ENCODE measurements at regions not wholly inside any gene's neighbourhood (a gene's known extent, or its start where the extent isn't known, plus 50 kb on each side); places are given as distances from the start of the nearest gene placed in this dataset.
"Not testable (repeated sequence)": the region's sequence is repeated elsewhere in the genome, so short reads cannot be mapped to it uniquely, and the experiment has no call there.

DNA sequence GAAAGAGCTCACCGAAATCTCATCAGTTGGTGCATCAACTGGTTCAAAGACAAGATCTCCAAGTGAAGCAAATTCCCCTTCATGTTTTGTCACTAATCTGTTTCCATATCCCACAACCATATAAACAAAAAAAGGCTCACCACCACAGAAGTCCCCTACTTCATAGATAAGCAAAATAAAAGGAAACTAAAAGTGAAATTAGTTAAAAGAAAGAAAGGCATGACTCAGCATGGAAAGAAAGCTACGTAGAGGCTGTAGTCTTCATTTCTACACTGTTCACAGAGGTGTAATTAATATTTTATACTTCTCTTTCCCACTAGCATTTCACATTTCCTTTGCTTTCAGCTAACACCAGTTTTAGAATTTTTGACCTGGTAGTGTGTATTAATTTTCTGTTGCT lies 208.0 kb downstream of the CYLC2 start:
- Mint-ChIP-seq H3K27ac (no peak overlapping the region), H3K4me3 (no peak overlapping the region), H3K36me3 (ENCODE audit: low read depth) (no peaks in the 10 kb centered on the region), H3K4me1 (no peaks in the 10 kb centered on the region), H3K27me3 (no peaks in the 10 kb centered on the region), H3K9me3 (peaks cover 6% of the 10 kb centered on the region)
- no peak for ATAC-seq (replicated peaks)

DNA sequence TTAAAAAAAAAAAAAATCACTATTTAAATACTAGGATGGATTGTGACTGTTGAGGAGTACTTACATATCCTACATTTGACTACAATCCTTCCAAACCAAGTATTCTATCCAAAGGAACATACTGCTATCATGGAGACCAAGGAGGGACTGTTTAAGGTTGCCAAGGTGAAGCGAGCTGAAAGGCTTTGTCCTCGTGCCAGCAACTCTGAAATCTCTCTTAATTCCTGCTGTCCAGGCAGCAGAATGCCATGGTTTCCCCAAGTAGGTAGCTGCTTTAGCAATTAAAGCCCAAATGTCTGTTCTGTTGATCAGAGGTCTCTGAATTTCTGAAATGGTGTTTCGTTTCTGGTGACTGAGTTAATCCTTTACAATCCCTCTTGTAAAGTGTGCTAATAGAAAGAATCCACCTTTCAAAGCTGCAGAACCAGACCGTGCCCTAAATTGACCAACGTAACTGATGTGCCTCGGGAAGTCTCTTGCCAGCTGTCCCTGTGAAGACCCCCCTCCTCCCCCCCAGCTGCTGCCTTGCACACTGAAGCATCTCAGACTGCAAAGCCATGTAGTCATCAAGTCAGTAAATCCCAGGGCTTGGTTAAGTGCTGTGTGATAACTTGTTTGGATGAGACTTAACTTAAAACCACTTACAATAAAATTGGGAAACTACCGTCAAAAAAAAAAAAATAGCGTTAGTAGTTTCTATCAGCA lies 210.9 kb downstream of the CYLC2 start:
- H3K9me3 Mint-ChIP-seq, result peaks cover 12% of the 10 kb centered on the region
- H3K4me3 Mint-ChIP-seq; H3K4me1 Mint-ChIP-seq; H3K36me3 Mint-ChIP-seq (ENCODE audit: low read depth); H3K27ac Mint-ChIP-seq; ATAC-seq (replicated peaks); H3K27me3 Mint-ChIP-seq: not testable (repeated sequence)

DNA sequence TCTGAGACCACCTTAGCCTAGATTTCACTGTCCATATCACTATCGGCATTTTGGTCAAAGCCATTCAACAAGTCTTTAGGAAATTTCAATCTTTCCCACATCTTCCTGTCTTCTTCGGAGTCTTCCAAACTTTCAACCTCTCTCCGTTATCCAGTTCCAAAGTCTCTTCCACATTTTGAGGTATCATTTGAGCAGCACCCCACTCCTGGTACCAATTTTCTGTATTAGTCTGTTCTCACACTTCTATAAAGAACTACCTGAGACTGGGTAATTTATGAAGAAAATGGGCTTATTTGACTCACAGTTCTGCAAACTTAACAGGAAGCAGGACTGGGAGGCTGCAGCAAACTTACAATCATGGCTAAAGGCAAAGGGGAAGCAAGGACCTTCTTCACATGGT lies 215.5 kb downstream of the CYLC2 start:
- no peak for ATAC-seq (replicated peaks)
- Mint-ChIP-seq H3K27ac (no peak overlapping the region), H3K27me3 (no peaks in the 10 kb centered on the region), H3K36me3 (ENCODE audit: low read depth) (no peaks in the 10 kb centered on the region), H3K4me3 (no peak overlapping the region), H3K4me1 (no peaks in the 10 kb centered on the region), H3K9me3 (peaks cover 9% of the 10 kb centered on the region)

DNA sequence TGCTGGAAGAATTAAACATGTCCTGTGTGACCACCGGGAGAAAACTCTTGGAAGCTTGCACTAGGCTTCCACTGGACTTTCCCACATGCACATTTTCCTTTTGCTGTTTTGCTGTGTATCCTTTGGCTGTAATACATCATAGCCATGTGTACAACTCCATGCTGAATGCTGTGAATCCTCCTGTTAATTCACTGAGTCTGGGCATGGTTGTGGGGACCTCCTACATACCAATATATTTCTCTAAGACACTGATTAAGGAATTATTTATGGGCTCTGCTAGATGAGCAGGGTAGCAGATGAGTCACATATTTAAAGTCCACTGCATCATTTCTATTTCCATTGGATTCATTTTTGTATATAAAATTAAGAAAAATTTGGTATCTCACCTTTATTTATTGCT lies 220.1 kb downstream of the CYLC2 start:
- H3K27me3 Mint-ChIP-seq, result no peaks in the 10 kb centered on the region
- no peaks in the 10 kb centered on the region for H3K4me1 Mint-ChIP-seq
- H3K27ac Mint-ChIP-seq, result no peak overlapping the region
- peaks cover 8% of the 10 kb centered on the region for H3K9me3 Mint-ChIP-seq
- no peak for ATAC-seq (replicated peaks)
- no peaks in the 10 kb centered on the region for H3K36me3 Mint-ChIP-seq (ENCODE audit: low read depth)
- no peak overlapping the region for H3K4me3 Mint-ChIP-seq

DNA sequence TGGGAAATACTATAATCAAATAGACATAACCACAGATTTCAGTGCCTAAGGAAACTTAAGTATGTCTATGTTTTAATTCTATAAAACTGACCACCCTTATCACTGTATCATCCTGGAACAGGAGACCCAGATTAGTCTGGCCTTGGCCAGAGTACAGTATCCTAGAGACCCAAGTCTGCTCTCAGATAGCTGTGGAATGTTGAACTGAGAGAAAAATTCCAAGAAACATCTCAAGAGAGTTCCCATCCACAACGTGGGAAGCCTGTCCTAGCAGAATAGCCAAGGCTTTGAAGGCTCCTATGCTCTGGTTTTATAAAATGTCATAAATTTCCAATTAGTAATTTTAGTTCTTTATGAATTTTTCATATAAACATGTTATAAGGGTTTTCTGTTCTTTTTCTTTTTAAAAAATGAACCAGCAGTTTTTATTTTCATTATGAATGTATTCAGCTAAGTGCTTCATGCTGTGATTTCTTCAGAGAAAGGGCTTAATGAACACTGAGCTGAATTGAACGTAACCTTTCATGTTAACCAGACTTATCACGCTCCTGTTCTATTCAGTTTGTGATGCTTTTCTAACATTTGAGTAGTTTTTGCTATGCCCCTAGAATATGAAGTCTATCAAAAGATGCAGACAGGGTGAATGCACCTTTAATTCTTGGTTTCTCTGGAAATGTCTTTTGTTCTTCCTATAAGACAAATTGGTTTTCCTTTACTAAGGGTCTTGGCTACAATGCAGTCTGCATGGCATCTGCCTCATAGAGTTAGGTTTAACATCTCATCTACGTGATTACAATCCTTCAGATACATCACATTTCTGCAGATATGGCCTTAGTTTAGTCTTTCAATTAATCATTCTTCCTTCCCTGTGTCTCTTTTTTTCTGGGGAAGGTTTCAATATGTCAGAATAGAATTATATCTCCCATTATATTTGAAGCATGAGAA lies 230.8 kb downstream of the CYLC2 start:
- no peak overlapping the region for H3K27ac Mint-ChIP-seq
- no peaks in the 10 kb centered on the region for H3K36me3 Mint-ChIP-seq (ENCODE audit: low read depth)
- H3K4me3 Mint-ChIP-seq, result no peak overlapping the region

DNA sequence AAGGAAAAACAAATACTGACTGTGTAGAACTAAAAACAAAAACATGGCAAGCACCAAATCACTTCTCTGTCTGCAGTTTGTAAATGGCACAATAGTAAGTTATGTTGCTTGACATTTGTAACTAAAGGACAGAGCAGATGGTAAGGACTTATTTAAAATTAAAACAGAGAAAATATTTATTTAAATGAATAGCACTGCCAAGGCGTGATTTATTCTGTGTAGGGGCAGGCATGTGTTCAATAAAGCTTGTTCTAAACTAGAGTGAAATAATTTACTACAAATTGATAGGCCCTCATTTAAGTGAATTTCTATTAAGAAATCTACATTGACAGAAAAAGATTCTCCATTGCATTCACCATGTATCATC lies 231.5 kb downstream of the CYLC2 start:
- no peak overlapping the region for H3K4me3 Mint-ChIP-seq
- no peak overlapping the region for H3K27ac Mint-ChIP-seq
- no peaks in the 10 kb centered on the region for H3K27me3 Mint-ChIP-seq

More for the DNA sequence above, 230.8 kb downstream of the CYLC2 start:
- no peaks in the 10 kb centered on the region for H3K4me1 Mint-ChIP-seq
- ATAC-seq (replicated peaks), result no peak
- H3K27me3 Mint-ChIP-seq, result no peaks in the 10 kb centered on the region
- H3K9me3 Mint-ChIP-seq, result peaks cover 6% of the 10 kb centered on the region

DNA sequence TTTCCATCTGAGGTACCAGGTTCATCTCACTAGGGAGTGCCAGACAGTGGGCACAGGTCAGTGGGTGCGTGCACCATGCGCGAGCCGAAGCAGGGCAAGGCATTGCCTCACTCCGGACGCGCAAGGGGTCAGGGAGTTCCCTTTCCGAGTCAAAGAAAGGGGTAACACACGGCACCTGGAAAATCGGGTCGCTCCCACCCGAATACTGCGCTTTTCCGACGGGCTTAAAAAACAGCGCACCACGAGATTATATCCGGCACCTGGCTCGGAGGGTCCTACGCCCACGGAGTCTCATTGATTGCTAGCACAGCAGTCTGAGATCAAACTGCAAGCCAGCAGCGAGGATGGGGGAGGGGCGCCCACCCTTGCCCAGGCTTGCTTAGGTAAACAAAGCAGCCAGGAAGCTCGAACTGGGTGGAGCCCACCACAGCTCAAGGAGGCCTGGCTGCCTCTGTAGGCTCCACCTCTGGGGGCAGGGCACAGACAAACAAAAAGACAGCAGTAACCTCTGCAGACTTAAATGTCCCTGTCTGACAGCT lies 242.5 kb downstream of the CYLC2 start:
- H3K9me3 Mint-ChIP-seq, result peaks cover 15% of the 10 kb centered on the region
- H3K4me1 Mint-ChIP-seq; ATAC-seq (replicated peaks); H3K27me3 Mint-ChIP-seq; H3K27ac Mint-ChIP-seq; H3K36me3 Mint-ChIP-seq (ENCODE audit: low read depth); H3K4me3 Mint-ChIP-seq: not testable (repeated sequence)

More for the DNA sequence above, 231.5 kb downstream of the CYLC2 start:
- Mint-ChIP-seq H3K9me3 (peaks cover 3% of the 10 kb centered on the region), H3K36me3 (ENCODE audit: low read depth) (no peaks in the 10 kb centered on the region), H3K4me1 (no peaks in the 10 kb centered on the region)
- no peak for ATAC-seq (replicated peaks)

DNA sequence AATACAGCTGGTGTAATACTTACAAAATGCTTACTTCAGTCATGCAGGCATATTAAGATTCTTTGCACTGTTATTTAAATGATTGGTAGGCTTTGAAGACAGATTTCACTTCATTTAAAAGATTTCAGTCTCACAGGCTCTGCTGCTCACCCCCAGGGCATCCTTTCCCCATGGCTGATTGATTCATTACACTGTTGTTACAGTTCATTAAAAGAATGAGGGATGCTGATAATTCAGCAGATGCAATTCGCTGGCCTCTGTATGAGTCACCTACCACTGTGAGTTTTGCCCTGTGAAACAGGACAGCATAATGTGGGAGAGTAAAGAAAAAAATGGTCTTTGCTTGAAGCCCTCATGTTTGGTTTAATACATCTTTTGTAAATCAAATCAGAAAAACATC lies 246.9 kb downstream of the CYLC2 start:
- no peak for ATAC-seq (replicated peaks)
- H3K36me3 Mint-ChIP-seq (ENCODE audit: low read depth), result no peaks in the 10 kb centered on the region
- no peaks in the 10 kb centered on the region for H3K27me3 Mint-ChIP-seq

DNA sequence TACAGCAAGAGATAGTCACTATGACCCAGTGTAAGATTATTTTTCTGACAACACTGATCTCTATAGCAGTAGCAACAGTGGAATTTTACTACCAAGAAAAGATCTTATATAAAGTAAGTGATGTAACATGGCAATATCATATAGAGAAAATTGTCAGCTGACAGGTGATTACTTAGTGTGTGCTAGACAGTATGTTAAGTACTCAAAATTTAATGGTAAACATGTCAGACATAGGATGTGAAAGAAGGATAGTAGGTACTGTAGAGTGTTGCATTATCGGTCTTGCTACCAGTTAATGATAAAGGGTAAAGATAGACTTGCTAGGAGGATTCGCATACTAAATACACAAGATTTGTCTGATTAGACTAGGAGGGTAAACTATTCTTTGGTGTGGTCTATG lies 247.4 kb downstream of the CYLC2 start:
- H3K27me3 Mint-ChIP-seq, result no peaks in the 10 kb centered on the region
- H3K27ac Mint-ChIP-seq, result no peak overlapping the region
- no peaks in the 10 kb centered on the region for H3K36me3 Mint-ChIP-seq (ENCODE audit: low read depth)
- H3K4me1 Mint-ChIP-seq, result no peaks in the 10 kb centered on the region
- H3K4me3 Mint-ChIP-seq, result no peak overlapping the region
- no peak for ATAC-seq (replicated peaks)
- peaks cover 9% of the 10 kb centered on the region for H3K9me3 Mint-ChIP-seq

More for the DNA sequence above, 246.9 kb downstream of the CYLC2 start:
- no peak overlapping the region for H3K27ac Mint-ChIP-seq
- peaks cover 8% of the 10 kb centered on the region for H3K9me3 Mint-ChIP-seq
- H3K4me1 Mint-ChIP-seq, result no peaks in the 10 kb centered on the region
- no peak overlapping the region for H3K4me3 Mint-ChIP-seq

DNA sequence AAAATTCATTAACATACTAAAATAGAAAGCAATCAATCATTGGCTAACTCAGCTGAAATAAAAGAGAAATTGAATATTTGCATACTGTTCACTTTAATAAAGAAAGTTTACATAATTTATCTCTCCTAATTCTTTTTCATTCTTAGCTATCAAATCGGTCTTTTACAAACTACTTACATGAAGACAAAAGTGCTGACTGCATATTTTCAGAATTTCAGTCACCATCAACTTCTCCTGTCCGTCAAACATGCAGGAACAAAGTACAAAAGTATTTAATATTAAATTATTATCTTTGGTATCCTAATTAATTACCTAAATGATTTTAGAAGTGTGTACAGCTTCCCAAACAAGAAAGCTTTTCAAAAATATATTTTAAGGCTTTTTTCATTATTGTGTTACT lies 248.4 kb downstream of the CYLC2 start:
- Mint-ChIP-seq H3K36me3 (ENCODE audit: low read depth) (no peaks in the 10 kb centered on the region), H3K4me3 (no peak overlapping the region), H3K9me3 (peaks cover 10% of the 10 kb centered on the region), H3K27me3 (no peaks in the 10 kb centered on the region), H3K4me1 (no peaks in the 10 kb centered on the region), H3K27ac (no peak overlapping the region)
- ATAC-seq (replicated peaks), result no peak

DNA sequence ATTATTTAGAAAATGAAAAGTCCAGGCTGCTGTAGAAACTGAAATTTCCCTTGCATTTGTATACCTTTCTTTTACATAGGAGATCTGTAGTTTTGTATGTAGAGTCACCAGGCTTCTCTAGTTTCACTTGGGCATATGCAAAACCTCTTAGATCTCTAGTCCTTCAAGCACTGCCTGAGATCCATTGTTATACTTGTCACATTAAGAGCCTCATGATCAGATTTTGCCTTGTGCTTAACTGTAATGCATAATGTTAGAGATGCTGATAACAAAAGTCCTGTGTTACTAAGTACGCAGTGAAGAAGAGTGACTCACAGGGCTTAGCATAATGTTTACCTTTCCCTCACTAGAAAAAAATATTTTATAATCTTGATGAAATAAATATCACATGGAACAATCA lies 250.2 kb downstream of the CYLC2 start:
- H3K4me1 Mint-ChIP-seq, result no peaks in the 10 kb centered on the region
- no peaks in the 10 kb centered on the region for H3K36me3 Mint-ChIP-seq (ENCODE audit: low read depth)
- H3K4me3 Mint-ChIP-seq, result no peak overlapping the region

DNA sequence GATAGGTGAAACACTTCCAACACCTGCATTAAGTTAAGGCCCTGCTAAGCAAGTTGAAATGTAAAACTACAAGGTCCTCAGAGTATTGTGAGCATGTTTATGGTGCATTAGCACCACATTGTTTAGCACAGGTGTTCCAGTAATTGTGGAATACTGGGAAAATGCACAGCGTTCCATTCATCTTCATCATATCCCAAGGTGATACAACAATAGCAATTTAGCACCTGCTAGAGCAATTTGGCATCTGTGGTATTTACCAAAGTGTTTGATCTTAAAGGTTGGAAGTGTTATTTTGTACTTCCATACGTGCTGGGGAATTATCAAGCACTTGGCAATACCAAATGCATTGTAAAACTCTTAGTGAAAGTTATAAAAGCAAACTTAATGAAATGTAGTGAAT lies 266.8 kb downstream of the CYLC2 start:
- no peaks in the 10 kb centered on the region for H3K27me3 Mint-ChIP-seq
- no peaks in the 10 kb centered on the region for H3K36me3 Mint-ChIP-seq (ENCODE audit: low read depth)
- H3K27ac Mint-ChIP-seq, result no peak overlapping the region
- no peak for ATAC-seq (replicated peaks)
- no peak overlapping the region for H3K4me3 Mint-ChIP-seq
- no peaks in the 10 kb centered on the region for H3K4me1 Mint-ChIP-seq
- peaks cover 10% of the 10 kb centered on the region for H3K9me3 Mint-ChIP-seq

More for the DNA sequence above, 250.2 kb downstream of the CYLC2 start:
- H3K9me3 Mint-ChIP-seq, result peaks cover 12% of the 10 kb centered on the region
- no peaks in the 10 kb centered on the region for H3K27me3 Mint-ChIP-seq
- no peak for ATAC-seq (replicated peaks)
- H3K27ac Mint-ChIP-seq, result no peak overlapping the region

DNA sequence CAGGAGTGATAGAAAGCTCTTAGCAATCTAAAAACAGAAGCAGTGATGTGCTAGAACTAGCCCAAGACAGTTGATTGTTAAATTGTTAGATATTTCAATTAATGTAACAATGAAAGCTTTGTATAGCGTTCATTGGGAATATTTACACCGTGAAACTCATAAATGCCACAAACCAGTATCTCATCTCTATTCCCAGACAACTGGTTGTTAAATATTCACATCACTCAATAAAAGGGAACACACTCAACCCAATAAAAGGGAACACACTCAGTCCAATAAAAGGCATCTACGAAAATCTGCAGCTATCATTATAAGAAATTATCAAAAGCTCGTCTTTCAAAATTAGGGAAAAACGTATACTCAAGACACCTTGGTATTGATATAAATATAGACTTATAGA lies 270.9 kb downstream of the CYLC2 start:
- Mint-ChIP-seq H3K27ac (no peak overlapping the region), H3K9me3 (peaks cover 10% of the 10 kb centered on the region), H3K27me3 (no peaks in the 10 kb centered on the region), H3K4me1 (no peaks in the 10 kb centered on the region), H3K4me3 (no peak overlapping the region), H3K36me3 (ENCODE audit: low read depth) (no peaks in the 10 kb centered on the region)
- no peak for ATAC-seq (replicated peaks)

DNA sequence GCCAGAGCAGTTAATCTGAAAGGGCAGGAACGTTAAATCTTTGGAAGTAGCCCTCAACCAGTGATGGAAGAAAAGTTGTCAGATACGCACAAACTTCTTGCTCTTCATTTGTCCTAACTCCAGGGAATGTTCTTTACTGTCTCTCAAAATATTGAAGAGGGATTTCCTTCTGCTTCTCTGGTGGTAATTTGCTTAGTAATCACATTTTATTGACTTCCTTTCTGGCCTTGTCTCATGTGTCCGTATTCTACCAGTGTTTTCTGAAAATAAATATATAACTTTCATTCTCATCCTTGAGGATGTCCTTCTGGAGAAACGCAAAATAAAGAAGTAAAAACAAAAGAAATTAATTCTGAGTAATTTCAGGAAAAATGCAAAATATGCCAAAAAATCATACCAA lies 282.1 kb downstream of the CYLC2 start:
- no peak for ATAC-seq (replicated peaks)
- H3K27ac Mint-ChIP-seq, result no peak overlapping the region
- peaks cover 20% of the 10 kb centered on the region for H3K9me3 Mint-ChIP-seq
- no peaks in the 10 kb centered on the region for H3K4me1 Mint-ChIP-seq
- no peaks in the 10 kb centered on the region for H3K36me3 Mint-ChIP-seq (ENCODE audit: low read depth)
- no peaks in the 10 kb centered on the region for H3K27me3 Mint-ChIP-seq
- H3K4me3 Mint-ChIP-seq, result no peak overlapping the region

DNA sequence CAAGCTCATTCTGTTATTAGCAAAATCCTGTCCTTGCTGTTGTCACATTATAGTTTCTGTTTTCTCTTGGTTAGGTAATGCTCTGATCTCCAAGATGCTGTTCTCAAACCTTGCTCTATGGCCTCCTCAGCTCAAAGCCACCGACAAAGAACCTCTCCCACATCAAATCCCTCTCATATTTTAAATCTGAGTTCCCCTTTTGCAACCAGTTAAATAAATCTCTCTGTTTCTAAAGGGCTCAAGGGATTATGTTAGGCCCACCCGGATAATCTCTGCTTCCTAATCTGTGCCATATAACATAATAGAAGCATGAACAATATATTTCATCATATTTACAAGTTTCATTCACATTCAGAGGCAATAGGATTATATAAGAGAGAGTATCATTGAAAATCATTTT lies 286.0 kb downstream of the CYLC2 start:
- H3K36me3 Mint-ChIP-seq (ENCODE audit: low read depth), result no peaks in the 10 kb centered on the region
- peaks cover 13% of the 10 kb centered on the region for H3K9me3 Mint-ChIP-seq
- H3K27ac Mint-ChIP-seq, result no peak overlapping the region
- no peaks in the 10 kb centered on the region for H3K4me1 Mint-ChIP-seq
- H3K27me3 Mint-ChIP-seq, result no peaks in the 10 kb centered on the region
- no peak overlapping the region for H3K4me3 Mint-ChIP-seq
- ATAC-seq (replicated peaks), result no peak
